Mesendoderm (in vitro differentiated cells): ENCODE measurements at regions not wholly inside any gene's neighbourhood (a gene's known extent, or its start where the extent isn't known, plus 50 kb on each side); places are given as distances from the start of the nearest gene placed in this dataset.

Experiments
- DNase-seq: peaks from one replicate; pipeline ENCODE4 v3.0.0; 2013
- H2AK5ac ChIP-seq: 2 replicates; pipeline ENCODE4 v1.6.1; 2013; ENCODE audit warnings: low read length, inconsistent platforms
- H2BK120ac ChIP-seq: 2 replicates; pipeline ENCODE4 v1.6.1; 2013; ENCODE audit warnings: low read depth, mild to moderate bottlenecking, low read length, moderate library complexity, mixed read lengths
- H2BK15ac ChIP-seq: replicated peaks from 2 replicates; pipeline ENCODE4 v1.6.1; 2013; ENCODE audit warnings: low read depth, mild to moderate bottlenecking, moderate library complexity
- H2BK5ac ChIP-seq: 2 replicates; pipeline ENCODE4 v1.6.1; 2013; ENCODE audit warnings: low read length, inconsistent platforms
- H3K18ac ChIP-seq: 2 replicates; pipeline ENCODE4 v1.6.1; 2013; ENCODE audit warnings: mild to moderate bottlenecking, low read length, mixed read lengths
- H3K23ac ChIP-seq: one replicate; pipeline ENCODE4 v1.6.1; 2013; ENCODE audit warnings: low read length
- H3K27ac ChIP-seq: 2 replicates; pipeline ENCODE4 v1.5.1; 2013; ENCODE audit warnings: low read depth, mild to moderate bottlenecking, inconsistent platforms, low read length, moderate library complexity
- H3K27me3 ChIP-seq: 2 replicates; pipeline ENCODE4 v1.6.1; 2013; ENCODE audit warnings: low read length, control low read depth, mild to moderate bottlenecking, inconsistent platforms; ENCODE audit not compliant: insufficient read depth, poor library complexity
- H3K36me3 ChIP-seq: 2 replicates; pipeline ENCODE4 v1.6.1; 2013; ENCODE audit warnings: low read length, inconsistent platforms; ENCODE audit not compliant: control insufficient read depth, insufficient read depth
- H3K4ac ChIP-seq: one replicate; pipeline ENCODE4 v1.6.1; 2013; ENCODE audit warnings: low read depth, mild to moderate bottlenecking, low read length, moderate library complexity
- H3K4me1 ChIP-seq: 2 replicates; pipeline ENCODE4 v1.6.1; 2013; ENCODE audit warnings: low read depth, low read length, inconsistent platforms; ENCODE audit not compliant: control insufficient read depth
- H3K4me2 ChIP-seq: 2 replicates; pipeline ENCODE4 v1.6.1; 2013; ENCODE audit warnings: low read length
- H3K4me3 ChIP-seq: 2 replicates; pipeline ENCODE4 v1.5.1; 2013; ENCODE audit warnings: mild to moderate bottlenecking, low read length
- H3K56ac ChIP-seq: one replicate; pipeline ENCODE4 v1.6.1; 2013; ENCODE audit warnings: low read length
- H3K79me1 ChIP-seq: 2 replicates; pipeline ENCODE4 v1.6.1; 2013; ENCODE audit warnings: low read length, inconsistent platforms
- H3K79me2 ChIP-seq: 2 replicates; pipeline ENCODE4 v1.6.1; 2013; ENCODE audit warnings: mild to moderate bottlenecking, low read length; ENCODE audit not compliant: control insufficient read depth, insufficient read depth
- H3K9ac ChIP-seq: 2 replicates; pipeline ENCODE4 v1.6.1; 2013; ENCODE audit warnings: low read length, inconsistent platforms
- H4K5ac ChIP-seq: one replicate; pipeline ENCODE4 v1.6.1; 2013; ENCODE audit warnings: low read length
- H4K8ac ChIP-seq: one replicate; pipeline ENCODE4 v1.6.1; 2013; ENCODE audit warnings: low read depth, mild to moderate bottlenecking, control low read depth, low read length, moderate library complexity
- WGBS: extraction: QIAGEN DNeasy Blood & Tissue Kit; methylation state at CpG from one replicate; pipeline ENCODE4 v1.1.7; 2013; ENCODE audit warnings: low lambda C conversion rate, missing lambda C conversion rate; ENCODE audit not compliant: insufficient coverage; ENCODE audit errors: extremely low coverage; 5-methylcytosine and 5-hydroxymethylcytosine counted together

GRCh38 chr13:54361460-54361859 is 1332.8 kb downstream of the OLFM4 start:
- WGBS = no CpG with 5 or more reads among the region's 1 CpG
- H3K36me3 ChIP-seq = no peaks in the 10 kb centered on the region

GRCh38 chr13:54366728-54367127 is 1338.1 kb downstream of the OLFM4 start:
- Histone ChIP-seq H2BK15ac (no peak overlapping the region), H3K9ac (no peak overlapping the region), H3K23ac (no peak overlapping the region), H3K4me3 (no peak overlapping the region), H4K8ac (no peak overlapping the region), H3K4me2 (no peak overlapping the region), H3K27me3 (no peaks in the 10 kb centered on the region), H2AK5ac (no peak overlapping the region), H3K79me1 (no peaks in the 10 kb centered on the region), H3K4me1 (no peaks in the 10 kb centered on the region), H3K4ac (no peak overlapping the region), H3K36me3 (no peaks in the 10 kb centered on the region), H4K5ac (no peak overlapping the region), H3K79me2 (no peaks in the 10 kb centered on the region), H3K18ac (no peak overlapping the region), H3K56ac (no peak overlapping the region), H3K27ac (no peak overlapping the region), H2BK5ac (no peak overlapping the region), H2BK120ac (no peak overlapping the region)
- DNase-seq = no peak
- WGBS = no CpG with 5 or more reads among the region's 1 CpG

More at GRCh38 chr13:54361460-54361859, 1332.8 kb downstream of the OLFM4 start:
- H3K79me2 ChIP-seq = no peaks in the 10 kb centered on the region
- H3K4me3 ChIP-seq = no peak overlapping the region
- no peaks in the 10 kb centered on the region for H3K27me3 ChIP-seq
- no peak overlapping the region for H2BK120ac ChIP-seq
- H3K23ac ChIP-seq = no peak overlapping the region
- no peak overlapping the region for H3K27ac ChIP-seq
- DNase-seq = no peak
- H4K5ac ChIP-seq = no peak overlapping the region
- no peak overlapping the region for H3K56ac ChIP-seq
- no peak overlapping the region for H3K18ac ChIP-seq
- no peak overlapping the region for H3K4me2 ChIP-seq
- H2BK5ac ChIP-seq = no peak overlapping the region
- no peak overlapping the region for H2BK15ac ChIP-seq
- no peak overlapping the region for H4K8ac ChIP-seq
- no peak overlapping the region for H3K9ac ChIP-seq
- no peaks in the 10 kb centered on the region for H3K79me1 ChIP-seq
- H2AK5ac ChIP-seq = no peak overlapping the region
- no peak overlapping the region for H3K4ac ChIP-seq
- H3K4me1 ChIP-seq = peaks cover 5% of the 10 kb centered on the region

GRCh38 chr13:54367639-54368271 is 1339.1 kb downstream of the OLFM4 start:
- Histone ChIP-seq H3K56ac (no peak overlapping the region), H3K23ac (no peak overlapping the region), H3K9ac (no peak overlapping the region), H4K5ac (no peak overlapping the region), H2BK15ac (no peak overlapping the region), H3K4ac (no peak overlapping the region), H2AK5ac (no peak overlapping the region), H3K79me2 (no peaks in the 10 kb centered on the region), H3K4me2 (no peak overlapping the region), H2BK120ac (no peak overlapping the region), H2BK5ac (no peak overlapping the region), H3K27me3 (no peaks in the 10 kb centered on the region), H3K4me3 (no peak overlapping the region), H3K4me1 (no peaks in the 10 kb centered on the region), H3K79me1 (no peaks in the 10 kb centered on the region), H3K27ac (no peak overlapping the region), H4K8ac (no peak overlapping the region), H3K18ac (no peak overlapping the region), H3K36me3 (no peaks in the 10 kb centered on the region)
- no CpG with 5 or more reads among the region's 5 CpGs for WGBS
- DNase-seq = no peak

- Histone ChIP-seq H3K27ac (no peak overlapping the region), H2BK5ac (no peak overlapping the region), H3K4me1 (no peaks in the 10 kb centered on the region), H4K5ac (no peak overlapping the region), H3K79me2 (no peaks in the 10 kb centered on the region), H3K36me3 (no peaks in the 10 kb centered on the region), H3K18ac (no peak overlapping the region), H3K79me1 (no peaks in the 10 kb centered on the region), H3K23ac (no peak overlapping the region), H2BK15ac (no peak overlapping the region), H3K27me3 (no peaks in the 10 kb centered on the region), H3K9ac (no peak overlapping the region), H2AK5ac (no peak overlapping the region), H4K8ac (no peak overlapping the region), H3K4me3 (no peak overlapping the region), H2BK120ac (no peak overlapping the region), H3K56ac (no peak overlapping the region), H3K4me2 (no peak overlapping the region), H3K4ac (no peak overlapping the region)
- DNase-seq = no peak
Observed at GRCh38 chr13:54368387-54368786, 1339.8 kb downstream of the OLFM4 start.

- DNase-seq = peak; percentile 28
- Histone ChIP-seq H3K79me2 (no peaks in the 10 kb centered on the region), H2BK15ac (no peak overlapping the region), H3K27ac (no peak overlapping the region), H3K23ac (no peak overlapping the region), H3K9ac (no peak overlapping the region), H3K79me1 (no peaks in the 10 kb centered on the region), H3K4me3 (no peak overlapping the region), H3K36me3 (no peaks in the 10 kb centered on the region), H3K4ac (no peak overlapping the region), H2BK120ac (no peak overlapping the region), H2AK5ac (no peak overlapping the region), H4K8ac (no peak overlapping the region), H2BK5ac (no peak overlapping the region), H3K27me3 (no peaks in the 10 kb centered on the region), H3K4me1 (peaks cover 4% of the 10 kb centered on the region), H3K18ac (no peak overlapping the region), H3K56ac (no peak overlapping the region), H4K5ac (no peak overlapping the region), H3K4me2 (no peak overlapping the region)
- WGBS = no CpG with 5 or more reads among the region's 1 CpG
Observed at GRCh38 chr13:54373211-54373610, 1344.6 kb downstream of the OLFM4 start.

GRCh38 chr13:54379461-54379860 is 1350.8 kb downstream of the OLFM4 start:
- no peak overlapping the region for H2AK5ac ChIP-seq
- H3K4me1 ChIP-seq = peaks cover 2% of the 10 kb centered on the region
- H4K8ac ChIP-seq = no peak overlapping the region
- no peak overlapping the region for H3K56ac ChIP-seq
- no peak overlapping the region for H2BK5ac ChIP-seq
- H3K18ac ChIP-seq = no peak overlapping the region
- H4K5ac ChIP-seq = no peak overlapping the region
- H3K36me3 ChIP-seq = no peaks in the 10 kb centered on the region
- no peak overlapping the region for H3K23ac ChIP-seq
- H3K79me2 ChIP-seq = no peaks in the 10 kb centered on the region
- no CpG with 5 or more reads among the region's 2 CpGs for WGBS
- H3K9ac ChIP-seq = no peak overlapping the region
- H2BK15ac ChIP-seq = no peak overlapping the region
- no peaks in the 10 kb centered on the region for H3K27me3 ChIP-seq
- no peak for DNase-seq
- no peak overlapping the region for H3K4ac ChIP-seq
- no peak overlapping the region for H3K4me2 ChIP-seq
- no peaks in the 10 kb centered on the region for H3K79me1 ChIP-seq
- no peak overlapping the region for H3K27ac ChIP-seq
- no peak overlapping the region for H2BK120ac ChIP-seq
- H3K4me3 ChIP-seq = no peak overlapping the region
